ENCODE measurements at regions not wholly inside any gene's neighbourhood (a gene's known extent, or its start where the extent isn't known, plus 50 kb on each side); places are given as distances from the start of the nearest gene placed in this dataset.

GRCh38 chr17:71777048-71777640 lies 343.7 kb upstream of the SOX9 start (continued):
- TF ChIP-seq ERG (CRISPR knock-in tag; IDR thresholded peaks at IDR 0.05) (no peak), MYBL2 (CRISPR knock-in tag; IDR thresholded peaks at IDR 0.05) (no peak)

- no peaks in the 10 kb centered on the region for H3K4me1 Mint-ChIP-seq
- CTCF ChIA-PET: no interaction called here
- ATAC-seq: no peak
Observed at GRCh38 chr17:71779482-71779881, 341.3 kb upstream of the SOX9 start.

More at GRCh38 chr17:71779482-71779881, 341.3 kb upstream of the SOX9 start:
- no peak overlapping the region for H3K27ac Mint-ChIP-seq
- no peaks in the 10 kb centered on the region for H3K36me3 Mint-ChIP-seq
- no peak overlapping the region for H3K4me3 Mint-ChIP-seq
- POLR2A ChIA-PET: no interaction called here
- DNase-seq (ENCODE audit: low spot score): no peak
- no peaks in the 10 kb centered on the region; the same call in 1 of the 2 replicates for H3K27me3 Mint-ChIP-seq (ENCODE audit: low read depth)
- no peaks in the 10 kb centered on the region for H3K9me3 Mint-ChIP-seq
- no peak for TF ChIP-seq IRF2 (CRISPR knock-in tag; IDR thresholded peaks at IDR 0.05; ENCODE audit: borderline replicate concordance, low read depth)
- TF ChIP-seq GTF2I (CRISPR knock-in tag; conservative IDR thresholded peaks at IDR 0.05): no peak
- no peak for TF ChIP-seq SP1 (CRISPR knock-in tag; conservative IDR thresholded peaks at IDR 0.05)
- TF ChIP-seq E2F1 (CRISPR knock-in tag; IDR thresholded peaks at IDR 0.05): no peak
- no peak for TF ChIP-seq HMGXB4 (CRISPR knock-in tag; IDR thresholded peaks at IDR 0.05)
- no peak for TF ChIP-seq EMX1 (CRISPR knock-in tag; IDR thresholded peaks at IDR 0.05)
- no peak for TF ChIP-seq ARID4B (CRISPR knock-in tag; IDR thresholded peaks at IDR 0.05; ENCODE audit: borderline replicate concordance)
- TF ChIP-seq ZNF671 (CRISPR knock-in tag; IDR thresholded peaks at IDR 0.05): no peak
- no peak for TF ChIP-seq NFE2L1 (CRISPR knock-in tag; IDR thresholded peaks at IDR 0.05)
- no peak for TF ChIP-seq SMAD3 (CRISPR knock-in tag; IDR thresholded peaks at IDR 0.05; ENCODE audit: borderline replicate concordance)
- TF ChIP-seq NFYB (CRISPR knock-in tag; conservative IDR thresholded peaks at IDR 0.05; ENCODE audit: low read depth): no peak
